Erythroblast (primary cell): ENCODE measurements at regions not wholly inside any gene's neighbourhood (a gene's known extent, or its start where the extent isn't known, plus 50 kb on each side); places are given as distances from the start of the nearest gene placed in this dataset.

ENCODE experiments used
- GATA1 ChIP-seq: IDR thresholded peaks from 2 replicates; pipeline ENCODE4 v1.6.1; 2011; ENCODE audit warnings: low read depth, mild to moderate bottlenecking, control low read depth, low read length, moderate library complexity
- POLR2A ChIP-seq: IDR thresholded peaks from 2 replicates; pipeline ENCODE4 v1.6.1; 2011; ENCODE audit warnings: mild to moderate bottlenecking, low read length

- TF ChIP-seq GATA1 (no peak), POLR2A (no peak)
These were observed 65.6 kb downstream of the DDIT4L start for GRCh38 chr4:100124715-100125114.
